GM19238 (cell line): ENCODE measurements at regions not wholly inside any gene's neighbourhood (a gene's known extent, or its start where the extent isn't known, plus 50 kb on each side); places are given as distances from the start of the nearest gene placed in this dataset.

Experiments used
- DNase-seq: peaks from one replicate; pipeline ENCODE4 v3.0.0; 2011; ENCODE audit warnings: low spot score; ENCODE audit not compliant: insufficient read length

DNA sequence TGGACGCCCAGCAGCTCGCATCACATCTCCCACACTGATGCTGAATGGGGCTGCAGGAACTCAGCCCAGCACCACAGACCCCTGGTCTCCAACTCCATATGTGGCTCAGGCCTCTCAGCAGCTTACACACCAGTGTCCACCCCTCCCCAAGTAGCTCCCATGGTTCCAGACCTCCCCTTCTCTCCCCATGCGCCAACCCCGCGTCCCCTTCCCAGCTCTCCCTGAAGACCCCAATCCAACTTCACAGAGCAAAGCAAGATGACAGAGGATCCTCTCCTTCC lies 188.9 kb downstream of the SH3BP4 start:
- no peak for DNase-seq

DNA sequence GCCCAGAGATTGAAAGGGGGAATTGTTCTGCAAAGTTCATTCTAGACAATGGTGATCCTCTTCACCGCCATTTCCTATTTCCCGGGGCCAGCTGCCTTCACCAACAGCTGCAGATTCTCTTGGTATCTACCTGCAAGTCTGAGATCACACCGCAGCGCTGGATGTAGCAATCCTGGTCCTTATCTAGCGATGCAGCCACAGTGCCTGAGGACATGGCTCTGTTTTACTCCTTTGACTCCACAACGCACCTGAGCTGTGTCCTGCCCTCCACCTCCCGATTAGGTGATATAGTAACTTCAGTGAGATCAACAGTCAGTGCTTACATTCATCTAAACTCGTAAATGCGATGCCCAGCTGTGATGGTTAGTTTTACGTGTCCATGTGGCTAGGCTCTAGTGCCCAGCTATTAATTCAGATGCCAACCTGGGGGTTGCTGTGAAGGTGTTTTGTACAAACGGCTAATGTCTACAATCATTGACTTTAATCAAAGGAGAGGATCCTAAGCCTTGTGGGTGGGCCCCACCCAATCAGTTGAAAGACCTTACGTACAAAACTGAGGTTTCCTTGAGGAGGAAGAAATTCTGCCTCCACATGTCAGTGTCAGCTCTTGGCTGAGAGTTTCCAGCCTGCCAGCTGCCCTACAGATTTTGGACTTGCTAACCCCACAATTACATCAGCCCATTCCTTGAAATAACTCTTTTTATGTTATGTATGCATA lies 189.8 kb downstream of the SH3BP4 start:
- no peak for DNase-seq

DNA sequence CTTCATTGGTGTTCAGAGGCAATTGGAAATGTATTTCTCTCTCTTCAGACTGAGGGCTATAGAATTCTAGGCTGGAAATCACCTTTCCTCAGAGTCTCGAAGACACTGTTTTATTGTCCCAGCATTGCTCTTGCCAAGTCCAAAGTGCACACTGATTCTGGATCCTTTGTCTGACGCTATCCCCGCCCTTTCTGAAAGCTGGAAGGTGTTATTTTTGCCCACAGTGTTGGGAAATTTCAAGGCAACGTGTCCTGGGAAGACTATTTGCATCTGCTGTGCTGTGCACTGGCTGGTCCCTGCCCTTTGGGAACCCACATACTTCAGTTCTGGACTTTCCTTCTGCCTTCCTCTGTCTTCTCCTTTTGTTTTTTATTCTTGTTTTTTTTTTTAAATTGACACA lies 190.8 kb downstream of the SH3BP4 start:
- DNase-seq: no peak

DNA sequence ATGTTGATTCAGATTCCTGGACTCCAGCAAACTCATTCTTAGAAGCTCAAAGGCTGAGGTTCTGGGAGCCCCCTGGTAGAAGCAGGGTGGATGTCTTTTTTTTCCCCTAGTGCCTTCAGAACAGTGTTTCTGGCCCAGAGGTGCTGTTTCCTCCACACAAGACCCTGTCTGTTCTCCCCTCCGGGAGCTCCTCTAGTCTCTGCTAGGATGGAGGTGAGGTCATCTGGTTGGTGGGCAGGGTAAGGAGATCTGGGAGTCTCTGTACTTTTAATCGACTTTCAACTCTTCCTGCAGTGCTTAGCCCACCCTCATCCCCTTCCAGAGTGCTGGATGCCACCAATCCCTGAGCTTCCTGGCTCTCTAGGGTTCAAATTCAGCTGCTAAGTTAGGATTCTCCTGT lies 192.0 kb downstream of the SH3BP4 start:
- DNase-seq: no peak

DNA sequence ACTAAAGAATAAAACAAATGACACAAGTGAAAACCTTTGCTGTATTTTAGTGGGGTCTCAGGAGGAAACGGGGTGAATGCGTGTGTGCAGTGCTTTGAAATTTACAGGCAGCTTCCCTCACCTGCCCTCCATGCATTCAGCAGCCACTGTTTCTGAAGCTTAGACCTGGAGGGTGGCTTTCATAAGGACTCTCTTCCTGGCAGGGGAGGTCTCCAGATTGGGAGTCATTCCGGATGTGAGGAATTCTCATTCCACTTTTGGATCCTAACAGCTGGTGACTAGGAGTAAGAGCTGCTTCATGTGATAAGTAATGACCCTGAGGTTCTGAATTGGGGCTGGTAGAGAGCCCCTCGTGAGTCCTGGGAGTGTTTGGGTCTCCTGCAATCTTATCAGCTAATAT lies 192.5 kb downstream of the SH3BP4 start:
- DNase-seq: no peak

DNA sequence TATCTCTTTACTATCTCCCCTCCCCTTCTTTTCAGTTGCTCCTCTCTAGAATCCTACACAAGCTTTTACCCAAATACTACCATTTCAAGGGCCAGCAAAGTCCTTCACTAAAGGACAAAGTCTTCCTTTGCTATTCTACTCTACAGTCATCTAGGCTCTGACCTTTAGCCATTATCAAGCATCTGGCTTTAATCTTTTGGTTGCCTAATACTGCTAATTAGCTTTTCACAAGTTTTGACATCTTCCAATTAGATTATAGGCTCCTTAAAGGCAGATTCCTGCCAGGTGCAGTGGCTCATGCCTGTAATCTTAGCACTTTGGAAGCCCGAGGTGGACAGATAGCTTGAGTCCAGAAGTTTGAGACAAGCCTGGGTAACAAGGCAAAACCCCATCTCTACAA lies 194.4 kb downstream of the SH3BP4 start:
- DNase-seq: no peak

DNA sequence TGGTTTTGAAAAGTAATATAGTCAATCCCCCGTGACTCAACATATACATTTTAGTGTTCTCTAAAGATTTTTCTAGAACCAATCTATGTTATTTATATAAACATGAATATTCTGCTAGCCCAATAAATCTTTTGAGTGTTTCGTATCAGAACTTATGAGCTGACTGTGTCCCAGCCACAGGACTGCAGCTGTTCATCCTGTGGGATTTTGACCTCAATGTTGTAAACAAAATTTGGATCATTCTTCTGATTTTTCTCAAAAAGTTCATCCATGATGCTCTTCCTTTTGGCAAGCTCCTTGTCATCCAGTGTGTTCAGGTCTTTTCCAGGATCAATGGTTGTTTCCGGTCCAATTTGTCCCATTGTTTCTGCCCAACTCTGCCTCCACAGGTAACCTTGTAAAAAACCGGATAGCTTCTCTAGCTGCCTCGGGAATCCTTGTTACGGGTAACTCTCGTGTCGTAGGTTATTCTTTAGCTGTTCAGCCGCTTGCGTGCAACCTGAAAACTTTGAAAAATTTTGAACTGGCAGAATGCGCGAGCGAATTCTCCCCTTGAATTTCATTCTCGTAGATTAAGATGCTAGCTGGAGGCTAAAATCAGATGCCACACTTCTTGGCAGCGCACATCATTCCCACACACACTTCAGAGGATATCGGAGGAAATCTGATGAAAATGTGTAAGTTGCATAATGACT lies 195.2 kb downstream of the SH3BP4 start:
- DNase-seq: no peak

DNA sequence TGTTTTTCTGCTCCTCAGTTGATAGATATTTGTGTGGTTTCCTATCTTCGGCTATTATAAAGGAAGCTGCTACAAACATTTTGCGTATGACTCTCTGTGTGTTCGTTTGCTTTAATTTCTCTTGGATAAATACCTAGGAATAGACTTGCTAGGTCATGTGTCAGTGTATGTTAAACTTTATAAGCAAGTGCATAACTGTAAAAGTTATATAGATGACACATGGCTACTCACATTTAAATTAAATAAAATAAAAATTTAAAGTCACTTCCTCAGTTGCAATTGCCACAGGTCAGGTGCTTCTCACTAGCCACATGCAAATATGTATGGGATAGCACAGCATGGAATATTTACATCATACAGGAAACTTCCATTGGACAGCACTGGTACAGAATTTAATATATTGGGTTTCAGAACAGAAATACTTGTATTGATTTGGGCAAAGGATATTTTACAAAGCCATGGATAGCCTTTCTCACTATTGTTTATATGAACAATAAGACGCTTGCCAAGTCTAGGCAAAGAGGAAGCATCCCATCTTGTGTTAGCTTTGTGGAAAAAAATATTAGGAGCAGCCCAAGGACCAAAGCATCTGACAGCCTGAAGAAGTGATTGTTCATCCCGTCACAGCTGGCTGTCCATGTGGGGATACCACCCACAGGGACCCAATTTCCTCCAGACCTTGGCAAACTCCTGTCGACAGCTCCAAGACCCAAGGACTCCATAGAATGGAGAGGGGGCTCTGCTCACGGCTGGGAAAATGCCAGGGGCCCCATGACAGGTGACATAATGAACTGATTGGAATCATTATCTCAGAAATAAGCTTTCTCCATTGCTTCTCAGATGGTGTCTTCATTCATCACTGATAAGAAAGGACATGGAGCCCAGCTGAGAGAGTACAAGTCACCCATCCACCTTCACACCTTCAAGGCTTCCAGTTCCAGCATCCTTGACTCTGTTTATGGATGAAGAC lies 196.7 kb downstream of the SH3BP4 start:
- DNase-seq: no peak

DNA sequence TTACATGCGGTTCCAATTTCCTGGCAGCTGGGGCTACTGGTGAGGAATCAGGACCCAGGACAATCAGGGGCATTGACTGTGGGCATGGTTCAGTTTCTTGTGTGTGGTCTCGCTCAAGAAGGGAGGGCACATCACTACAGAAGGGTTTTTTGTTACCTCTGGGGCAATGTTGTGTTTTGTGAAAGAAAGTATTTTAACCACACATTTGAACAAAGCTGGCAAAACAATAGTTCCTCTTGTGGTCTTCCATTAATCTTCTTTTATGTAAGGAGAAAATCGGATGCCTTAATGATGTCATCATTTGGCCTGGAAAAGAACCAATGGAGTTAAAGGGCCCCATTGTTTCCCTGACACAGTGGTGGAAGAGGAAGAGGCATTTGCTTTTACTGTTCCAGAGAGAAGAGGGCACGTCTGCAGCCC lies 197.4 kb downstream of the SH3BP4 start:
- DNase-seq: no peak

DNA sequence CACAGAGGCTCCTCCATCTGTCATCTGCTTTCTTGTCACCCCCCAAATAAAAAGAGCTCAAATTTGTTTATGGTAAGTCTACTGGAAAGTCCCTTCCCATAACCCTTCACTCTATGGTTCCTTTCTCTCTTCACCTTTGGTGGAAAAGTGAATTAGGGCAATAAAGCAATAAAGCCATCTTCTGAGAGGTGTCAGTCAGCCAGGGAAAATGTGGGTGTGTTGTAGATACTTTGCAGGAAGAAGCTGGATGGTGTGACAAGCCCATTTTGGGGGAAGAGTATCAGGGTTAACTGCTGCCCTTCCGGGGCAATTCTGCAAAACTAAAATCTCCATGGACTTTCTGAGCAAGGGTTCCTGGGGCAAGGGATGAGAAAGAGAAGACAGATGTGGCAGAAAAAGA lies 197.9 kb downstream of the SH3BP4 start:
- no peak for DNase-seq

DNA sequence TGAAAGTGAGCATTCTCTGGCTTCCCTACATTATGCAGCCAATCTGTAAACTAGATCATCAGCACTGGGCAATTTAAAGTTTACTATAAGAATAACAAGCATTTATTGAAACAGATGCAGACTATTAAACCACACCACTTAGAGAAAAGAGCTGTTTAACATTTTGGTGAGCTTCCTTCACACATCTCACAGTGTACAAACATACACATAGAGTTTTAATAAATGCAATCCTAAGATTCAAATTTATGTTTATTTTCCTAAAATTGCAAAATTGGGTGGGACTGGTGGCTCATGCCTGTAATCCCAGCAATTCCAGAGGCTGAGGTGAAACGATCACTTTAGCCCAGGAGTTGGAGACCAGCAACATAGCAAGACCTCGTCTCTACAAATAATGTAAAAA lies 199.3 kb downstream of the SH3BP4 start:
- DNase-seq: no peak

DNA sequence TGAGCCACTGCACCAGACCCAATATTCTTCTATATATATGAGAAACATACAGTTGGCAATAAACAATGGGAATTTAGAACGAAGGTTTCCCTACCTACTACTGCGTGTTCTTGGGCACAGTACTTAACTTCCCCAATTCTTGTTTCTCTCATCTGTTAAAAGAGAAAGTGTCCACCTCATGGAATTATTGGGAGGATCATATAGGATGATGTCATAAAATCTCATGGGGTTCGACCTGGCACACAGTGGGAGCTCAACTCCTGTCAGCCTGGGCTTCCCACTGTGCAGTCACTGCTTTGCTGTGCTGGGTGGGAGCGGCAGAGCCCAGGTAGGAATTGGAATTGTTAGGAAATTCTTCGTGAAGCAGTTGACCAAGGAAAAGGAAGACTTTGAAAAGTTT lies 203.3 kb downstream of the SH3BP4 start:
- DNase-seq: no peak

DNA sequence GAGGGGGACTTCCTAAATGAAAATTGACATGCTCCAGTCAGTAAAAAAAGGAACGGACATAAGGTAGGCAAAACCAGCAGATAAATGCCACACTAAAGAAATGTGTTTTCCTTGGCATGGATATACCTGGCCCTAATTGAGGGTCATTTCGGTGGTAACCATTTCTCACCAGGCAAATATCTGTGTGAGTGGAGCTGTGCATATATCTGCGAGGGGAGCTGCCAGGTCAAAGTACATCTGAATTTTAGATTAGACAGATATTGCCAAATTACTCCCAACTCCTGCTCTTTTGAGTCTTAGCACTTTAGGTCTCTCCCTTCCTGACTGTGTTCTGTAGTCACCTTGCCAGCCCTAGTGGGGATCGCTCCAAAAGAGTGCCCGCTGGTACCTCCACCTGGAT lies 204.2 kb downstream of the SH3BP4 start:
- DNase-seq: no peak

DNA sequence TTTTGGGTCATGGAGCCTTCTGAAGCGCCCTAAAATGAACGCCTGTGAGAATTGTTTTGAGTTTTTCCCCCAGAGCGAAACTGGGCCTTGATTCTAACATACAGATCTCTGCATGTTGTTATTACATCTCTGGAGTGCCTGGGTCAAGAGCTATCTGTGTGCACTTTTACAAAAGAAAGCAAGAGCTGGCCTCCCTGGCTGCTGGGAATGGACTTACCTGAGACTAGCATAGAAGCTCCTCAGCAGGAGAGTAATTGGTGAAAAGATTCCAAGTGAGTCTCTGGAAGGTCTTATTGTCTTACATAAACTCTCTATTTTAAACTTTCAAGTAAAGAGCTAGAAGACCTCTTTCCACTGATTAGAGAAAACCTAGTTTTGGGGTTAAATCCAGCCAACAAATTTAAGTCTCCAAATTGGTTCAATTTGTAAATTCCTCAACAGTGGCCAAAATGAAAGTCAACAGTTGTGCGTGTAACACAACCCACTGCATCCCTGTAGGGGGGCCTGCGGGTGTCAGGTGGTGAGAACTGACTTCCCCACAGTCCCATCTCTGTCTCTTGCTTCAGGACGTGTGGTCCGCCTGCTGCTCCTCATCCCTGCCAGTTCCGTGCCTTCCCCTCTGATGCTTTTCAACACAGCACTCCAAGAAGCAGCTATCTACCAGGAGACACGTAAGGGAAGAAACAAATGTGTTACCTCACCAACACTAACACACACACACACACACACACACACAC lies 206.1 kb downstream of the SH3BP4 start:
- no peak for DNase-seq

DNA sequence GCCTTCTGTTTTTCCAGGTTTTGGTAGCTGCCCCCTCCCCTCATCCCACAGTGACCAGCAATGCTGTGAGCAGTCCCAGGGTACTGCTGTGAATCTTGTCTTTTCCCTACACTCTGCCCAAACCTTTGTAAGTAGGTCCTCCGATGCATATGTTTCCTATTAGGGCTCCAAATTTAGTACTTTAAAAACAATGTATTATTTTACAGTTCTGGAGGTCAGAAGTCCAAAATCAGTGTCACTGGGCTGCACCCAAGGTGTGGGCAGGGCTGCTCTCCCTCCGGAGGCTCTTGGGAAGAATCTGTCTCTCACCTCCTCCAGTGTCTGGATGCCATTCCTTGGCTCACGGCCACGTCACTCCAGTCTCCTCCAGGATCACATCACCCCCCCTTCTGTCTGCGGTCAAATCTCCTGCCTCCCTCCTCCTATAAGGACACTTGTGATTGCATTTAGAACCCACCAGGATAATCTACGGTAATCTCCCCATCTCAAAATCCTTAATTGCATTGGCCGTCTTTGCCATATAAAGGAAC lies 208.5 kb downstream of the SH3BP4 start:
- no peak for DNase-seq

DNA sequence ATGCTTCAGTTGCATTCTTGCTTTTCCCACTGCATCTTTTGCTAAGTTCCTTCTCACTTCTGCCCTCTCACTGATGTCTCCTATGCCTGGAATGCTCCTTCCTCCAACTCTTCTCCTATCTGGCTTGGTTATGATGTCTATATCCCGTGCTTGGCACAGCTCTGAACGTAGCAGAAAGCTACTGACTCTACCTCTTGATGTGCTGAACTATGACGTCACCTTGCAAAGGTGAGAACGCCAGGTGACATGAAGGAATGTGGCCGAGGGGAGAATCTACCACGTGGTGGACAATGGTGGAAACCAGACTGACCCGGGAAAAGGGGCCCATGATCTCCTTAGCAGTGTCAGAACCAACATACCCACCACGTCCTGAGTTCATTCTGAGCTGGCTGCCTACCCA lies 209.7 kb downstream of the SH3BP4 start:
- DNase-seq: no peak

DNA sequence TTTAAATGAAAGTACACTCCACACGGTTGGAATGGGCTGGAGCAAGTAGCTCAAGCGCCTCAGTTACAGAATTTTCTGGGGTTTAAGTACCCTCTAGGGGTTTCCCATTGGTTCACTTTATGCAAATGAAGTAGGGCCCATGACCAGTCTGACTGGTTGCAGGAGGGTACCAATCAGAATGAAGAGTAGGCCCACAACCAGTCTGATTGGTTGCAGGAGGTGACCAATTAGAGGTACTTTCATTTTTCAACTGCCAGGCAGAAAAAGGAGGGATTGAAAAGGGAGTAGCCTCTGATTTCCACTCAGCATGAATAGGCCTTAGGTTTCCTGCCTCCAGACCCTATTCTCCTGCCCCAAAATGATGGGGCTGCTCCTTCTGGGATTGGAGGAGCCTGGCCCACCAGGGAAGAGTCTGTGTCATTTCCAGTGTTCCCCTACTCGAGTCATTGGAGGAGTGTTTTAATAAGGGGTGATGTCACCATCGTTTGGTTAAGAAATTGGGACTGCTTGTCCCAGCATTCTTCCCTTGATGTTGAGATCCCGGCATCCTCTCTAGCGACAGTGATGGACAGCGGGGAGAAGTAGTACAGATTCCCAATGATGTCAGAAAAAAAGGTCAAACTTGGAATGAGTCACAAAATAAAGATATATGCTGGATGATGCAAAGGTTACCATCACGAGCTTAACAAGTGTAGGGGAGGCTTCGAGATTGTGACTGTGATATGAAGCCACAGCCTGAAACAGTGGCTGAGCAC lies 210.4 kb downstream of the SH3BP4 start:
- no peak for DNase-seq

DNA sequence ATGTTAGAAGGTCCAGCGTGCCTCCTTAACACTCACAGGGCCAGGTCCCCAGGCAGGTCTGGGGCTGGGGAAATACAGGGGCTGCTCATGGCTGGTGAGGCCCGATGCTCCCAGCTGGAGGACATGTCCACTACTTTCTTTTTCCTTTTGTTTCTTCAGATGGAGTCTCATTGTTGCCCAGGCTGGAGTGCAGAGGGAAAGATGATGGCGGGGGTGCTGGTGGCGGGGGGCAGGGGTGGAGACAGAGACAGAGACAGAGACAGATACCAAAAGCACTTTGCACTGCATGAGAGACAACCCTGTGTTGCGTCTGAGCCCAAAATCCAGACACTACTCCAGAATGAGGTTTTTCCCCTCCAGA lies 211.0 kb downstream of the SH3BP4 start:
- DNase-seq: no peak

DNA sequence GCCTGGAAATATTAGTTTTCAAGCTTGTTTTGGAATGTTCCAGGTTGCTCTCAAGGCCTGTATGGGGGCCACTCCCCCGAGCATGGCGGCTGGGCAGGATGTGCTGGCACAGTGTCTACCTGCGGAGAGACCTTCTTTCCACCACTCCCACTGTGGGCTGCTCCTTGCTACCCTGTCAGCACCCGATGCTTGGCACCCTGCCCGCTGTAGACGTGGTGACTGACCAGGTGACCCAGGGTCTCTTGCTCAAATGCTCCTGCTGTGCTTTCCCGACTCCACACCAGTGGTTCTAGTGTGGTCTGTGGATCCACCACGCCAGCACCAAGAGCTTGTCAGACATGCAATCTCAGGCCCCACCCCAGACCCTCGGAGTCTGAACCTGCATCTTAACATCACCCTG lies 213.3 kb downstream of the SH3BP4 start:
- no peak for DNase-seq

DNA sequence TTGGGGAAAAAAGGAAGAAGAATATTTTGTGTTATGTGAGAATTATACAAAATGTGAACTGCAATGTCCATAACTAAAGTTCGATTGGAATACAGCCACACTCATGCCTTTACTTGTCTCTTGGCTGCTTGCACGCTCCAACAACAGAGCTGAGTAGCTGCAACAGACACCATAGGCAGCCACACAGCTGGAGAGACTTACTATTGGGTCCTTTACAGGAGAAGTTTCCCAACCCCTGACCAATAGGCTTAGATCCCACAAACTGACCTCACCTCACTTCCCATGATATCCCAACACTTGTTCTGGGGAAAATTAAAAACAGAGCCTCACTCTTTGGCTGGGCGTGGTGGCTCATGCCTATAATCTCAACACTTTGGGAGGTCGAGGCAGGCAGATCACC lies 213.8 kb downstream of the SH3BP4 start:
- no peak for DNase-seq
